H1 (cell line): ENCODE measurements at regions not wholly inside any gene's neighbourhood (a gene's known extent, or its start where the extent isn't known, plus 50 kb on each side); places are given as distances from the start of the nearest gene placed in this dataset.

Experiments used
- CTCF ChIA-PET: fragments of 300-600 bp; sonication (Branson Sonifier 250); formaldehyde crosslinking; loops from one replicate; lab custom pipeline; 2021; ENCODE audit not compliant: partially characterized antibody; lab: Charles Lee
- POLR2A ChIA-PET: fragments of 300-600 bp; sonication (Branson Sonifier 250); formaldehyde crosslinking; loops from one replicate; lab custom pipeline; 2021; ENCODE audit warnings: inconsistent platforms; ENCODE audit not compliant: partially characterized antibody; lab: Charles Lee
- DNase-seq, 2 experiments: peaks; one replicate each; pipeline versions ENCODE4 v3.0.0 to v3.0.0-alpha.2; 2010 to 2022; ENCODE audit warnings: low spot score in 2 of 2, low read depth in 1 of 2, mixed read lengths in 1 of 2
- FAIRE-seq: peaks from 2 replicates; lab custom pipeline; 2011; peaks lifted over from hg19 to GRCh38; lab: Jason Lieb, UNC
- H2AFZ ChIP-seq: 2 replicates; pipeline ENCODE4 v1.8.1; 2012; ENCODE audit warnings: low read length, inconsistent platforms
- H2AK5ac ChIP-seq: 2 replicates; pipeline ENCODE4 v1.6.1; 2013; ENCODE audit warnings: low read depth, low read length
- H2BK120ac ChIP-seq: replicated peaks from 2 replicates; pipeline ENCODE3; 2013; ENCODE audit warnings: low read depth, low read length, inconsistent platforms
- H2BK12ac ChIP-seq: 2 replicates; pipeline ENCODE4 v1.6.1; 2013; ENCODE audit warnings: low read depth, low read length
- H2BK15ac ChIP-seq: 2 replicates; pipeline ENCODE4 v1.6.1; 2013; ENCODE audit warnings: low read length
- H2BK20ac ChIP-seq: 2 replicates; pipeline ENCODE4 v1.6.1; 2013; ENCODE audit warnings: low read length
- H2BK5ac ChIP-seq: 2 replicates; pipeline ENCODE4 v1.6.1; 2013; ENCODE audit warnings: low read depth, low read length
- H3K14ac ChIP-seq: 2 replicates; pipeline ENCODE4 v1.6.1; 2013; ENCODE audit warnings: inconsistent platforms; ENCODE audit not compliant: insufficient read length
- H3K18ac ChIP-seq: 2 replicates; pipeline ENCODE4 v1.6.1; 2013; ENCODE audit warnings: low read length; ENCODE audit errors: extremely low read depth
- H3K23ac ChIP-seq: 2 replicates; pipeline ENCODE4 v1.6.1; 2013; ENCODE audit warnings: inconsistent platforms; ENCODE audit not compliant: insufficient read length
- H3K23me2 ChIP-seq: 2 replicates; pipeline ENCODE4 v1.6.1; 2013; ENCODE audit warnings: low read depth, low read length
- H3K27ac ChIP-seq: 2 replicates; pipeline ENCODE4 v1.6.1; 2011; ENCODE audit warnings: low read depth, low read length, inconsistent platforms
- H3K27me3 ChIP-seq, 4 experiments: replicated peaks in 1 of 4; 1 replicate in 1 of 4; 2 replicates in 3 of 4; pipeline versions ENCODE4 v1.6.1 to v1.8.1; 2011 to 2013; ENCODE audit warnings: low read length in 3 of 4, mild to moderate bottlenecking in 3 of 4, inconsistent platforms in 2 of 4, mixed read lengths in 2 of 4, moderate library complexity in 1 of 4; ENCODE audit not compliant: control insufficient read depth in 3 of 4, insufficient read depth in 3 of 4; ENCODE audit errors: extremely low read depth in 1 of 4
- H3K36me3 ChIP-seq, 4 experiments: 2 replicates each; pipeline versions ENCODE4 v1.6.1 to v1.8.1; 2011 to 2013; ENCODE audit warnings: mild to moderate bottlenecking in 4 of 4, low read length in 3 of 4, moderate library complexity in 2 of 4, control low read depth in 1 of 4, inconsistent platforms in 1 of 4; ENCODE audit not compliant: insufficient read depth in 4 of 4, control insufficient read depth in 2 of 4
- H3K4ac ChIP-seq: replicated peaks from 2 replicates; pipeline ENCODE3; 2013; ENCODE audit warnings: low read length, low read depth, mixed read lengths, inconsistent platforms; ENCODE audit not compliant: insufficient read length
- H3K4me1 ChIP-seq, 4 experiments: replicated peaks in 1 of 4; 1 replicate in 1 of 4; 2 replicates in 3 of 4; pipeline versions ENCODE4 v1.6.1 to v1.8.1; 2011 to 2013; ENCODE audit warnings: low read length in 3 of 4, inconsistent platforms in 2 of 4, mixed read lengths in 1 of 4; ENCODE audit not compliant: insufficient read depth in 4 of 4, control insufficient read depth in 3 of 4
- H3K4me2 ChIP-seq, 2 experiments: 2 replicates each; pipeline versions ENCODE4 v1.6.1 to v1.8.1; 2011 to 2013; ENCODE audit warnings: low read depth in 2 of 2, low read length in 2 of 2, control low read depth in 1 of 2, inconsistent platforms in 1 of 2, mild to moderate bottlenecking in 1 of 2; ENCODE audit not compliant: insufficient read depth in 1 of 2
- H3K4me3 ChIP-seq, 4 experiments: fragments of 200-600, 300-600 bp in 1 of 4; sonication (generic), shearing (Covaris generic), sonication (Bioruptor Twin) in 1 of 4; 2 replicates each; pipeline versions ENCODE4 v1.5.1 to v1.8.1; 2011 to 2016; ENCODE audit warnings: low read length in 4 of 4, low read depth in 3 of 4, control low read depth in 2 of 4, inconsistent platforms in 2 of 4, mild to moderate bottlenecking in 2 of 4, mixed read lengths in 1 of 4, moderate library complexity in 1 of 4; ENCODE audit not compliant: insufficient read depth in 2 of 4; ENCODE audit errors: extremely low read depth in 1 of 4
- H3K56ac ChIP-seq: replicated peaks from 2 replicates; pipeline ENCODE3; 2013; ENCODE audit warnings: low read depth, mild to moderate bottlenecking, mixed read lengths, low read length, inconsistent platforms; ENCODE audit not compliant: insufficient read length
- H3K79me1 ChIP-seq: 2 replicates; pipeline ENCODE4 v1.6.1; 2013; ENCODE audit warnings: low read depth, low read length, control low read depth
- H3K79me2 ChIP-seq, 2 experiments: 2 replicates each; pipeline versions ENCODE4 v1.6.1 to v1.8.1; 2012 to 2013; ENCODE audit warnings: low read length in 2 of 2, mild to moderate bottlenecking in 2 of 2, inconsistent platforms in 1 of 2; ENCODE audit not compliant: insufficient read depth in 2 of 2, control insufficient read depth in 1 of 2
- H3K9ac ChIP-seq, 4 experiments: replicated peaks in 1 of 4; 1 replicate in 1 of 4; 2 replicates in 3 of 4; pipeline versions ENCODE4 v1.6.1 to v1.8.1; 2011 to 2013; ENCODE audit warnings: low read depth in 3 of 4, low read length in 3 of 4, control low read depth in 2 of 4, mild to moderate bottlenecking in 2 of 4, moderate library complexity in 2 of 4, inconsistent platforms in 1 of 4; ENCODE audit errors: extremely low read depth in 1 of 4
- H3K9me3 ChIP-seq, 2 experiments: 2 replicates each; pipeline versions ENCODE4 v1.6.1 to v1.8.1; 2012 to 2013; ENCODE audit warnings: mild to moderate bottlenecking in 2 of 2, moderate library complexity in 2 of 2, control low read depth in 1 of 2, inconsistent platforms in 1 of 2, low read depth in 1 of 2, low read length in 1 of 2, mixed read lengths in 1 of 2; ENCODE audit not compliant: insufficient read depth in 2 of 2
- H4K20me1 ChIP-seq, 2 experiments: replicated peaks in 1 of 2; 2 replicates each; pipeline versions ENCODE3 to v1.8.1; 2011 to 2013; ENCODE audit warnings: inconsistent platforms in 2 of 2, low read length in 2 of 2, mild to moderate bottlenecking in 1 of 2; ENCODE audit not compliant: insufficient read depth in 2 of 2, control insufficient read depth in 1 of 2
- H4K5ac ChIP-seq: 2 replicates; pipeline ENCODE4 v1.6.1; 2013; ENCODE audit warnings: low read length, low read depth, mixed read lengths, inconsistent platforms; ENCODE audit not compliant: insufficient read length
- H4K8ac ChIP-seq: 2 replicates; pipeline ENCODE4 v1.8.0; 2013; ENCODE audit warnings: mild to moderate bottlenecking, moderate library complexity, low read length, inconsistent platforms; ENCODE audit not compliant: insufficient read depth; ENCODE audit errors: extremely low read depth
- H4K91ac ChIP-seq: replicated peaks from 2 replicates; pipeline ENCODE3; 2013; ENCODE audit warnings: low read length, mixed read lengths, inconsistent platforms; ENCODE audit not compliant: insufficient read length
- CHD1 ChIP-seq: IDR thresholded peaks from 2 replicates; pipeline ENCODE4 v1.6.1; 2012; ENCODE audit warnings: low read depth, low read length, improper control_type of control experiment
- EP300 ChIP-seq, 2 experiments: IDR thresholded peaks; 1 replicate in 1 of 2; 2 replicates in 1 of 2; pipeline ENCODE4 v1.6.1; 2011 to 2012; ENCODE audit warnings: low read depth in 2 of 2, low read length in 2 of 2, mild to moderate bottlenecking in 2 of 2, borderline replicate concordance in 1 of 2, inconsistent platforms in 1 of 2, moderate library complexity in 1 of 2
- NRF1 ChIP-seq: IDR thresholded peaks from 2 replicates; pipeline ENCODE4 v1.6.1; 2011; ENCODE audit warnings: mild to moderate bottlenecking, low read depth, low read length, improper control_type of control experiment
- SUZ12 ChIP-seq: fragments of 200-600 bp; sonication (generic); IDR thresholded peaks from 2 replicates; pipeline ENCODE4 v1.6.1; 2012; ENCODE audit warnings: mild to moderate bottlenecking, inconsistent platforms, low read length, moderate library complexity, mixed read lengths
- YY1 ChIP-seq: IDR thresholded peaks from 2 replicates; pipeline ENCODE4 v1.6.1; 2011; ENCODE audit warnings: low read depth, mild to moderate bottlenecking, low read length
- WGBS, 2 experiments: shearing (Covaris generic) in 1 of 2; methylation state at CpG; one replicate each; pipeline versions ENCODE4 v1.1.6 to v1.1.7; 2013 to 2015; ENCODE audit warnings: low lambda C conversion rate in 2 of 2, mixed read lengths in 2 of 2, inconsistent platforms in 1 of 2, low coverage in 1 of 2, missing lambda C conversion rate in 1 of 2; ENCODE audit not compliant: insufficient replicate concordance in 2 of 2, insufficient coverage in 1 of 2, insufficient read length in 1 of 2; ENCODE audit errors: extremely low coverage in 1 of 2, missing lambda C conversion rate in 1 of 2; 5-methylcytosine and 5-hydroxymethylcytosine counted together
- TF ChIP-seq, protein P1 (sequence below): IDR thresholded peaks from 2 replicates; pipeline ENCODE4 v1.6.1; 2012; ENCODE audit warnings: inconsistent platforms

DNA sequence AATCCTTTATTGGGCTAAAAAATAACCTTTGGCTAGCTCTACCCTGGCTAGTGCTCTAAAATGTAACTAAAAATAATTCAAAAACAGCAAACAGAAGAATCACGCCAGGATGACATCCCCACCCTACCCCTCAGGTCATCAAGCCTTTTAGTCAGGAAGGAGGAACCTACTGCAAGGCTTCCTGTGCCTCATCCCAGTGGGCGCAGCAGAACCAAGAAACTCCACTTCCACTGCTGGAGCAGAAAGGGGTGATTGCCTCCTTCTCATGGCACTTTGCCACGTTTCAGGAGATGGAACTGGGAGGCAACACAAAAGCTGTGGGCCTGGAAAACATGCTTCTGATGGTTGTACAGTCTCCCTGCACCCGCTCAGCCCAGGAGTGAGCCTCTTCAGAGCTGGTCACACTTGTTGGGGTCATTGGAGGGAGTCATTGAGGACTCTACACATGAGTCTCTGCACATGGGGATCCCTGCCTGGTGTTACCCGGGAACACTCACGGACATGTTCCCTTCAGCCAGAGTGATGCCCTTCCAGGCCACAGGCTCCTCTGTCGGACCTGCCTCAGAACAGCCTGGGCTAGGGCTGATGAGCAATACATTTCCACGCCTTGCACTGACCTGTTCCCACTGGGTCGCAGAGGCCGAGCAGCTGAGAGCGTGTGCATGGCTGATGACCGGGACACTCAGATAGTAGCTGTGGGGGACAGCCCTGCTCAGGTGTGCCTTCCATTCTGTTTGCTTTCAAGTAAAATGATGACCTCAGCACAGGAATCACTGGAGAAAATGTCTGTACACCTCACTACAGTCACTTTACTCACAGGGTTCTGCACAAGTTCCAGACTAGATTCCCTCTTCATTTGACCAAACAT lies 355.3 kb downstream of the FGFR2 start:
- Histone ChIP-seq H3K79me1 (no peaks in the 10 kb centered on the region), H3K56ac (no peak overlapping the region), H3K14ac (no peak overlapping the region), H3K9me3 (peaks cover under 1 to 4% of the 10 kb centered on the region in 2 experiments; a peak in 3 of 4 replicates), H3K23me2 (no peaks in the 10 kb centered on the region), H3K27ac (no peak overlapping the region), H2BK15ac (no peak overlapping the region), H3K79me2 (no peaks in the 10 kb centered on the region), H3K27me3 (no peaks in the 10 kb centered on the region), H3K23ac (no peak overlapping the region), H3K4me1 (no peaks in the 10 kb centered on the region), H3K4me2 (no peak overlapping the region), H3K18ac (no peak overlapping the region), H2BK5ac (no peak overlapping the region), H2AFZ (peak overlapping the region; percentile 44; the same call in 1 of the 2 replicates), H3K9ac (no peak overlapping the region), H2BK120ac (no peak overlapping the region), H2BK12ac (no peak overlapping the region), H3K36me3 (no peaks in the 10 kb centered on the region)
- 82% methylated on average over 12 of the region's 12 CpGs; no CpG with 5 or more reads in 1 of the 2 experiments for WGBS, 2 experiments
- POLR2A ChIA-PET, result interaction anchor here (1.1 kb wide), 1 partner anchor 21 kb away, joined by 3 read pairs; no protein-coding TSS in a partner anchor
- TF ChIP-seq YY1 (no peak), NRF1 (no peak), CHD1 (no peak), SUZ12 (no peak), EP300 (IDR thresholded peaks at IDR 0.05; ENCODE audit: borderline replicate concordance in 1 of 2, low read depth in 2 of 2, low read length in 2 of 2) (no peak)
- TF ChIP-seq, protein P1, sequence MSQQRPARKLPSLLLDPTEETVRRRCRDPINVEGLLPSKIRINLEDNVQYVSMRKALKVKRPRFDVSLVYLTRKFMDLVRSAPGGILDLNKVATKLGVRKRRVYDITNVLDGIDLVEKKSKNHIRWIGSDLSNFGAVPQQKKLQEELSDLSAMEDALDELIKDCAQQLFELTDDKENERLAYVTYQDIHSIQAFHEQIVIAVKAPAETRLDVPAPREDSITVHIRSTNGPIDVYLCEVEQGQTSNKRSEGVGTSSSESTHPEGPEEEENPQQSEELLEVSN, result no peak
- TF ChIP-seq, all 59 proteins: peak for 0
- no peak for DNase-seq
- Histone ChIP-seq H2AK5ac (no peak overlapping the region), H2BK20ac (no peak overlapping the region), H4K20me1 (no peaks in the 10 kb centered on the region), H3K4ac (no peak overlapping the region), H4K8ac (no peak overlapping the region), H4K91ac (no peak overlapping the region), H3K4me3 (no peak overlapping the region), H4K5ac (no peak overlapping the region)
- FAIRE-seq, result no peak
- CTCF ChIA-PET, result interaction anchor here (1.2 kb wide), 1 partner anchor 12 kb away, joined by 3 read pairs; no protein-coding TSS in a partner anchor
